ENCODE measurements at regions not wholly inside any gene's neighbourhood (a gene's known extent, or its start where the extent isn't known, plus 50 kb on each side); places are given as distances from the start of the nearest gene placed in this dataset.

- no peak for TF ChIP-seq CTCF (IDR thresholded peaks at IDR 0.05)
- TF ChIP-seq POLR2A (IDR thresholded peaks at IDR 0.05), result no peak
- TF ChIP-seq POLR2AphosphoS5 (IDR thresholded peaks at IDR 0.05), result no peak
Observed at GRCh38 chr20:40760399-40760798, 71.4 kb upstream of the MAFB start.
